ENCODE measurements at regions not wholly inside any gene's neighbourhood (a gene's known extent, or its start where the extent isn't known, plus 50 kb on each side); places are given as distances from the start of the nearest gene placed in this dataset.

GRCh38 chrX:134733591-134733990 is 63.4 kb downstream of the PABIR2 start:
- peaks cover 11 to 31% of the 10 kb centered on the region in 2 experiments; a peak in 3 of 4 replicates for H3K4me1 ChIP-seq (ENCODE audit: control insufficient read depth in 1 of 2, insufficient read depth in 2 of 2, low read depth in 1 of 2, low read length in 1 of 2)

GRCh38 chrX:134732676-134733075 is 64.3 kb downstream of the PABIR2 start:
- no peaks in the 10 kb centered on the region for H3K9me3 ChIP-seq
- H4K20me1 ChIP-seq (ENCODE audit: insufficient read depth) = no peaks in the 10 kb centered on the region
- TF ChIP-seq GABPA (IDR thresholded peaks at IDR 0.05; ENCODE audit: low read depth) (no peak), NFIC (IDR thresholded peaks at IDR 0.05; ENCODE audit: borderline replicate concordance) (no peak), RAD21 (IDR thresholded peaks at IDR 0.05; ENCODE audit: low read length) (no peak), USF1 (IDR thresholded peaks at IDR 0.05; ENCODE audit: borderline replicate concordance, low read depth) (no peak), MEF2A (IDR thresholded peaks at IDR 0.05; ENCODE audit: borderline replicate concordance, low read depth) (no peak), FOSL2 (IDR thresholded peaks at IDR 0.05; ENCODE audit: borderline replicate concordance, low read depth) (no peak), SMC3 (IDR thresholded peaks at IDR 0.05; ENCODE audit: low read depth, low read length) (no peak), RCOR1 (IDR thresholded peaks at IDR 0.05; ENCODE audit: low read length) (no peak), RFX5 (IDR thresholded peaks at IDR 0.05; ENCODE audit: low read length) (no peak), FOXJ3 (CRISPR knock-in tag; IDR thresholded peaks at IDR 0.05) (no peak), EZH2phosphoT487 (IDR thresholded peaks at IDR 0.05; ENCODE audit: borderline replicate concordance, low read depth) (no peak), TAF1 (IDR thresholded peaks at IDR 0.05; ENCODE audit: borderline replicate concordance, low read depth, low read length) (no peak), TCF12 (IDR thresholded peaks at IDR 0.05) (no peak), REST (IDR thresholded peaks at IDR 0.05; ENCODE audit: low read depth, low read length) (no peak), EP300 (IDR thresholded peaks at IDR 0.05; ENCODE audit: borderline replicate concordance in 1 of 2, low read depth in 1 of 2, low read length in 1 of 2) (no peak)
- no peak overlapping the region for H3K4me2 ChIP-seq
- CTCF ChIA-PET = interaction anchor here (1.5 kb wide), 1 partner anchor 17 kb away, joined by 4 read pairs; no protein-coding TSS in a partner anchor
- peaks cover 4% of the 10 kb centered on the region for H3F3A ChIP-seq (replicated peaks; ENCODE audit: insufficient read depth)
- H3K4me3 ChIP-seq (ENCODE audit: low read depth in 2 of 2, low read length in 1 of 2) = no peak overlapping the region
- H3K79me2 ChIP-seq (ENCODE audit: insufficient read depth) = no peaks in the 10 kb centered on the region
- DNase-seq = no peak
- no peaks in the 10 kb centered on the region for H3K27me3 ChIP-seq (ENCODE audit: insufficient read depth)
- no peak overlapping the region for H2AFZ ChIP-seq (ENCODE audit: low read depth)
- POLR2A ChIA-PET = no interaction called here
- H3K27ac ChIP-seq (ENCODE audit: low read depth in 2 of 2, low read length in 1 of 2) = peak overlapping the region in 1 of 2 experiments; percentile 65; a peak in 1 of 4 replicates
- WGBS (ENCODE audit: low lambda C conversion rate) = 79% methylated on average over 6 of the region's 6 CpGs
- H3K9ac ChIP-seq = no peak overlapping the region
- H3K4me1 ChIP-seq (ENCODE audit: control insufficient read depth in 1 of 2, insufficient read depth in 2 of 2, low read depth in 1 of 2, low read length in 1 of 2) = peaks cover 11 to 31% of the 10 kb centered on the region in 2 experiments; a peak in 3 of 4 replicates
- no peaks in the 10 kb centered on the region for H3K9me2 ChIP-seq
- no peaks in the 10 kb centered on the region for H3K36me3 ChIP-seq (replicated peaks in 1 of 2; ENCODE audit: control insufficient read depth in 1 of 2, insufficient read depth in 2 of 2, low read length in 1 of 2)

More at GRCh38 chrX:134733591-134733990, 63.4 kb downstream of the PABIR2 start:
- no peak overlapping the region for H3K4me2 ChIP-seq
- H3K4me3 ChIP-seq (ENCODE audit: low read depth in 2 of 2, low read length in 1 of 2) = no peak overlapping the region
- TF ChIP-seq NRF1 (IDR thresholded peaks at IDR 0.05; ENCODE audit: low read depth, low read length) (no peak), RFX5 (IDR thresholded peaks at IDR 0.05; ENCODE audit: low read length) (no peak), FOSL2 (IDR thresholded peaks at IDR 0.05; ENCODE audit: borderline replicate concordance, low read depth) (no peak), TCF12 (IDR thresholded peaks at IDR 0.05) (no peak), SIN3A (IDR thresholded peaks at IDR 0.05; ENCODE audit: borderline replicate concordance, low read depth, low read length) (no peak), GATA2 (CRISPR knock-in tag; IDR thresholded peaks at IDR 0.05) (no peak), IRF3 (IDR thresholded peaks at IDR 0.05; ENCODE audit: low read depth, low read length) (no peak), RXRA (IDR thresholded peaks at IDR 0.05; ENCODE audit: borderline replicate concordance, low read depth) (no peak)
- peak overlapping the region in 1 of 2 experiments; percentile 74; a peak in 1 of 4 replicates for H3K27ac ChIP-seq (ENCODE audit: low read depth in 2 of 2, low read length in 1 of 2)
- no peaks in the 10 kb centered on the region for H4K20me1 ChIP-seq (ENCODE audit: insufficient read depth)
- H3K9me2 ChIP-seq = no peaks in the 10 kb centered on the region
- no peaks in the 10 kb centered on the region for H3K27me3 ChIP-seq (ENCODE audit: insufficient read depth)
- WGBS (ENCODE audit: low lambda C conversion rate) = 61% methylated on average over 2 of the region's 2 CpGs
- H3K9ac ChIP-seq = no peak overlapping the region
- ChIA-PET POLR2A (no interaction called here), CTCF (interaction anchor here (0.8 kb wide), 1 partner anchor 21 kb away, joined by 3 read pairs; no protein-coding TSS in a partner anchor)
- H3K9me3 ChIP-seq = no peaks in the 10 kb centered on the region
- H3F3A ChIP-seq (replicated peaks; ENCODE audit: insufficient read depth) = no peaks in the 10 kb centered on the region
- no peak overlapping the region for H2AFZ ChIP-seq (ENCODE audit: low read depth)
- H3K79me2 ChIP-seq (ENCODE audit: insufficient read depth) = no peaks in the 10 kb centered on the region
- no peak for DNase-seq
- H3K36me3 ChIP-seq (replicated peaks in 1 of 2; ENCODE audit: control insufficient read depth in 1 of 2, insufficient read depth in 2 of 2, low read length in 1 of 2) = no peaks in the 10 kb centered on the region

All from SK-N-SH (cell line).